DND-41 (cell line): ENCODE measurements at regions not wholly inside any gene's neighbourhood (a gene's known extent, or its start where the extent isn't known, plus 50 kb on each side); places are given as distances from the start of the nearest gene placed in this dataset.

Source experiments
- CTCF ChIP-seq: IDR thresholded peaks from 2 replicates; pipeline ENCODE4 v1.5.1; 2012; ENCODE audit warnings: borderline replicate concordance, low read length, moderate library complexity, mild to moderate bottlenecking; ENCODE audit not compliant: poor library complexity, severe bottlenecking; ENCODE audit errors: extremely low read depth
- EZH2 ChIP-seq: IDR thresholded peaks from 3 replicates; pipeline ENCODE4 v1.6.1; 2012; ENCODE audit warnings: borderline replicate concordance, low read depth, mild to moderate bottlenecking, moderate library complexity, low read length, inconsistent platforms; ENCODE audit not compliant: severe bottlenecking

- no peak for TF ChIP-seq CTCF
- no peak for TF ChIP-seq EZH2
These were observed 191.7 kb downstream of the CRLF2 start for GRCh38 chrX:1020634-1021166.
